GM06990 (cell line): ENCODE measurements at regions not wholly inside any gene's neighbourhood (a gene's known extent, or its start where the extent isn't known, plus 50 kb on each side); places are given as distances from the start of the nearest gene placed in this dataset.

ENCODE experiments used
- DNase-seq: peaks from one replicate; pipeline ENCODE4 v3.0.0-alpha.2; 2011; ENCODE audit not compliant: insufficient read length; ENCODE audit errors: extremely low read depth
- H3K27me3 ChIP-seq: replicated peaks from 2 replicates; pipeline ENCODE4 v1.6.0; 2011; ENCODE audit warnings: low read length; ENCODE audit not compliant: control insufficient read depth, insufficient read depth
- H3K36me3 ChIP-seq: 2 replicates; pipeline ENCODE4 v1.5.1; 2011; ENCODE audit warnings: low read length; ENCODE audit not compliant: control insufficient read depth, insufficient read depth
- H3K4me3 ChIP-seq: replicated peaks from 2 replicates; pipeline ENCODE4 v1.5.1; 2011; ENCODE audit warnings: low read depth, mild to moderate bottlenecking, control low read depth, low read length
- TF ChIP-seq, protein P1 (sequence below): IDR thresholded peaks from 2 replicates; pipeline ENCODE4 v1.5.1; 2011; ENCODE audit warnings: low read length, control low read depth, mild to moderate bottlenecking, inconsistent platforms; ENCODE audit not compliant: insufficient read depth, poor library complexity, severe bottlenecking

DNA sequence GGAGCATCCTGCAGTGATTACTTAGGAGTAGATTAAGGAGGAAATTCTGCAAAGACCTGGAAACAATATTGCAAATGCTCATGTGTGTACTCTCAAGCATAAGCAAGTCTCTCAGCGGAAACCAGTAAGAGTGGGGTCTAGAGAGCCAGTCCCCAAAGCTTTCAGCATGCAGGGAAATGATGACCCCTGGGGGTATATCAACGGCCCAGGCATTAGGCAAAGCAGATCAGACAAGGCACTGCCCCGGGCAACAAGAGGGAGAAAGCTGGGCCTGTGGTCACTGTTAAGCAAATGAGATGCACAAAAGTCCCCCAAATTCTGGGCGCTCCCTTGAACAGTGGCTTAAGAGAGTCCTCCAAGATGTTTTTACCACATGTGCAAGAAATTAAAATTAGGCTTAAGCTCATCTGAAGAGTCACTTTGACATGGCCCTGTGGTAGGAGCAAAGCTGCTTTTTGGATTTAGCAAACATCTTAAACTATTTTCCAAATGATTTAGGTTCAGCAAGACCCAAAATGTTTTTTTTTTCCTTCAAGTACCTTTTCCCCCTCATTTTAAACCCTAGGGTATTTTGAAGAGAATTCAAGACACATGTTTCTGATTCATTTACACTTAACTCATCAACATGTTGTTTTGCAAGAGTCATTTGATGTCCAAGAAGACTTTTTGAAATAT is 457.1 kb upstream of the TBX3 start:
- Histone ChIP-seq H3K4me3 (no peak overlapping the region), H3K36me3 (no peaks in the 10 kb centered on the region), H3K27me3 (no peaks in the 10 kb centered on the region)
- TF ChIP-seq, protein P1, sequence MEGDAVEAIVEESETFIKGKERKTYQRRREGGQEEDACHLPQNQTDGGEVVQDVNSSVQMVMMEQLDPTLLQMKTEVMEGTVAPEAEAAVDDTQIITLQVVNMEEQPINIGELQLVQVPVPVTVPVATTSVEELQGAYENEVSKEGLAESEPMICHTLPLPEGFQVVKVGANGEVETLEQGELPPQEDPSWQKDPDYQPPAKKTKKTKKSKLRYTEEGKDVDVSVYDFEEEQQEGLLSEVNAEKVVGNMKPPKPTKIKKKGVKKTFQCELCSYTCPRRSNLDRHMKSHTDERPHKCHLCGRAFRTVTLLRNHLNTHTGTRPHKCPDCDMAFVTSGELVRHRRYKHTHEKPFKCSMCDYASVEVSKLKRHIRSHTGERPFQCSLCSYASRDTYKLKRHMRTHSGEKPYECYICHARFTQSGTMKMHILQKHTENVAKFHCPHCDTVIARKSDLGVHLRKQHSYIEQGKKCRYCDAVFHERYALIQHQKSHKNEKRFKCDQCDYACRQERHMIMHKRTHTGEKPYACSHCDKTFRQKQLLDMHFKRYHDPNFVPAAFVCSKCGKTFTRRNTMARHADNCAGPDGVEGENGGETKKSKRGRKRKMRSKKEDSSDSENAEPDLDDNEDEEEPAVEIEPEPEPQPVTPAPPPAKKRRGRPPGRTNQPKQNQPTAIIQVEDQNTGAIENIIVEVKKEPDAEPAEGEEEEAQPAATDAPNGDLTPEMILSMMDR: no peak
- DNase-seq: no peak

DNA sequence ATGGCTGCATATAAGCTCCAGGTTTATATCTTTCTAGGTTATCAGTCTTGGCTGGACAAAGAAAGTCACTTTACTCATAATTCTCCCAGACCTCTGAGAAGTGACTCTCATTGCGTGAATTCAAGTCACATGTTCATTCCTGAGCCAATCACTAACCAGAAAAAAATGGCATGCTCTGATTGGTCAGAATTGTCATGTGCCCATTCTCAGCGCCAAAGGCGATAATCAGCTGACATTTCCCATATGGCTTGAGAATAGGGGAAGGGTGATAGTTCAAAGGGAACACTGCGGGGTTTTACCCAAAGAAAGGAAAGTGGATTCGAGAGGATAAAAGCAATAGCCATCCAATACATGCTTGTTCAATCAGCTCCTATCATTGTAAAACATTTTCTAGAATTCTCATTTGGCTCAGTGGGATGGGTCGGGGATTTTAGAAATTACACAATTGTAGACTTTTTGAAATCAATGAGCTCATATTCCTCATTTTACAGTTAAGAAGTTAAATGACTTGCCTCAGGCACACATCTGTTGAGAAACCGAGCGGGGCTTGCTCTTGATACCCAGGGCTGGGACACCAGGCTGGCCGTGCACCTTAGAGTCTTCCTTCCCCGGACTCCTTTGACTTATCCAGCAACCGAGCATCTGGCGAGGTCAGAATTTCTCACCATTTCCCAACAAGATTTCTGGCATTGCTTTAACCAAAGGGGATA is 454.0 kb upstream of the TBX3 start:
- Histone ChIP-seq H3K27me3 (no peaks in the 10 kb centered on the region), H3K36me3 (no peaks in the 10 kb centered on the region), H3K4me3 (no peak overlapping the region)
- TF ChIP-seq, protein P1: no peak
- DNase-seq: no peak

DNA sequence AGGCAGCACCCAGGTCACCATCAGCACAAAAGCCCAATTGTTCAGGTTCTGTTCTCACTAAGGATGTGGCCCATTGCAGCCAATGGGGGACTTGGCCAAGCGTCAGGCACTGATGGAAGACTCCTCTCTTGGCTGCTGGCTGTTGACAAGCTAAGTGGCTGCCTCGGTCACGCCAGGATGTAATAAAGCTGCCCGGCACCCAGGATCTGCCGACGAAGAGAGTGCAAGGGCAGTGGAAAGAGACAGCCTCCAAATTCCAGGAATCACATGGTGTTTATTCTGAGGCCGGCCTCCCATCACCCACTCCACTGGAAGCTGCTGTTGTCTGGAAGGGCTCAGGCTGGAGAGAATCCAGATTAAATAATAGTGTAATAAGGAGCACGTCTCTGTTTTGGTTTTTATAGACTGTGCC is 451.8 kb upstream of the TBX3 start:
- no peak for DNase-seq
- TF ChIP-seq, protein P1: no peak
- Histone ChIP-seq H3K4me3 (no peak overlapping the region), H3K27me3 (no peaks in the 10 kb centered on the region), H3K36me3 (no peaks in the 10 kb centered on the region)

DNA sequence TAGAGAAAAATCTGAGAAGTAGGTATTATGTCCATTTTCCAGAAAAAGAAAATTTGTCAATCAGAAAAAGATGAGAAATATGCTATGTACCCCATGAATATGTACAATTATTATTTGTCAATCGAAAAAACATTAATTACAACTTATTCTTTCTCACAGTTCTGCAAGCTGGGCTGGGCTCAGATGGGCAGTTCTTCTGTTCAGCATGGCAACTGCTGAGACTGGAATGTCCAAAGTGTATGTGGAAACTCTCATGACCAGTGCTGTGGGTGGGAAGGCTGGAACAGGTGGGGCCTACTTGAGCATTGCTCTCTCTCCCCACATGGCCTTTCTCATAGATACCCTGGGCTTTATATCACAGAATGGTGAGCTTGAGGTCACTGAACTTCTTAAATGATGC is 450.3 kb upstream of the TBX3 start:
- TF ChIP-seq, protein P1: no peak
- H3K4me3 ChIP-seq: no peak overlapping the region
- no peaks in the 10 kb centered on the region for H3K27me3 ChIP-seq
- H3K36me3 ChIP-seq: no peaks in the 10 kb centered on the region
- no peak for DNase-seq

DNA sequence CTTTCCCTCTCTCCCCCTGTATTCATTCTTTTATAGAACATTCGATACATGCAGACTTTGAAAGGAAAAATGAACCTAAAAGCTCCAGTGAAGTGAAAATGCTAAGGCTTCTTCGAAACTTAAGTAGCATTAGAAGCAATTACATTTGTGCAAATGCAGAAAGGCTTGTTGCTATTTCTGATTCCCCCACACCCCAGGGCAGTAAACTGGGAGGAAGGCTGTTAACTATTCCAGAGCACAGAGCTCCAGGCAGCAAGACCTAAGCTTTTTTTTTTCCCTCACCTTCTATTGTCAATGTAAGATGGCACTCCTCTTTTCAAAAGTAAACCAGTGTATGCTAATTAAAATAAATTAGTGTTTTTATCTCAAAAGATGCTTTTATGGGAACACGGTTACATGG is 448.9 kb upstream of the TBX3 start:
- Histone ChIP-seq H3K27me3 (no peaks in the 10 kb centered on the region), H3K4me3 (no peak overlapping the region), H3K36me3 (no peaks in the 10 kb centered on the region)
- DNase-seq: no peak
- TF ChIP-seq, protein P1: no peak
